Germinal center (tissue), 1 donor: ENCODE measurements at regions not wholly inside any gene's neighbourhood (a gene's known extent, or its start where the extent isn't known, plus 50 kb on each side); places are given as distances from the start of the nearest gene placed in this dataset.

Source experiments
- DNase-seq: peaks from one replicate; pipeline ENCODE4 v3.0.0; 2012; ENCODE audit warnings: mixed read lengths, low spot score

GRCh38 chr4:161002386-161002785, 1161.4 kb downstream of the FSTL5 start:
- DNase-seq: no peak

GRCh38 chr4:161003418-161004057, 1160.3 kb downstream of the FSTL5 start:
- no peak for DNase-seq

- no peak for DNase-seq
Measured at GRCh38 chr4:161005746-161006145, 1158.1 kb downstream of the FSTL5 start.

- DNase-seq: no peak
Measured at GRCh38 chr4:161008527-161008926, 1155.3 kb downstream of the FSTL5 start.

- DNase-seq: no peak
Measured at GRCh38 chr4:161010227-161010626, 1153.6 kb downstream of the FSTL5 start.
